A549 (cell line): ENCODE measurements at regions not wholly inside any gene's neighbourhood (a gene's known extent, or its start where the extent isn't known, plus 50 kb on each side); places are given as distances from the start of the nearest gene placed in this dataset.

Source experiments
- ATAC-seq, 2 experiments: fragments of 200-7000 bp in 1 of 2; fragments of >200 bp in 1 of 2; cut with Nextera tagmentation in 1 of 2; cut with Tn5 transposase in 1 of 2; 3 replicates each; pipeline versions ENCODE4 v1.8.0 to v1.9.1; 2018 to 2020; ENCODE audit warnings: mild to moderate bottlenecking in 1 of 2, moderate library complexity in 1 of 2
- CTCF ChIA-PET: fragments of 300-600 bp; sonication (Branson Sonifier 250); formaldehyde crosslinking; extraction: SDS; loops from one replicate; lab custom pipeline; 2021; ENCODE audit warnings: antibody characterized with exemption, inconsistent platforms; lab: Yijun Ruan, JAX
- POLR2A ChIA-PET: fragments of 350-600 bp; formaldehyde crosslinking; extraction: SDS; loops from one replicate; lab custom pipeline; 2021; ENCODE audit warnings: antibody characterized with exemption, inconsistent platforms; lab: Yijun Ruan, JAX
- DNase-seq, 2 experiments: peaks; one replicate each; pipeline versions ENCODE4 v3.0.0 to v3.0.0-alpha.2; 2011 to 2016; ENCODE audit warnings: low read depth in 1 of 2, low spot score in 1 of 2
- FAIRE-seq: peaks from 2 replicates; lab custom pipeline; 2011; peaks lifted over from hg19 to GRCh38; lab: Jason Lieb, UNC
- H3K27ac ChIP-seq, 2 experiments: fragments of >200 bp; sonication (Bioruptor Twin); formaldehyde crosslinking; 3 replicates each; pipeline ENCODE4 v1.5.1; 2016 to 2017
- H3K4me1 ChIP-seq: fragments of >200 bp; sonication (Bioruptor Twin); formaldehyde crosslinking; 3 replicates; pipeline ENCODE4 v1.6.1; 2016
- H3K4me2 ChIP-seq: fragments of >200 bp; sonication (Bioruptor Twin); formaldehyde crosslinking; 3 replicates; pipeline ENCODE4 v1.6.1; 2016
- H3K4me3 ChIP-seq: fragments of >200 bp; sonication (Bioruptor Twin); formaldehyde crosslinking; 3 replicates; pipeline ENCODE4 v1.5.1; 2016
- H3K9me3 ChIP-seq: fragments of >200 bp; sonication (Bioruptor Twin); formaldehyde crosslinking; 3 replicates; pipeline ENCODE4 v1.6.1; 2016
- CBX8 ChIP-seq: fragments of 200-600 bp; sonication (generic); IDR thresholded peaks from 2 replicates; pipeline ENCODE4 v1.6.1; 2016
- CHD2 ChIP-seq: fragments of 150-350 bp; IDR thresholded peaks from 2 replicates; pipeline ENCODE4 v1.6.1; 2014; ENCODE audit warnings: low read length; ENCODE audit not compliant: partially characterized antibody
- EHF ChIP-seq: fragments of 250-450 bp; sonication (Bioruptor Pico); IDR thresholded peaks from 2 replicates; pipeline ENCODE4 v1.5.0; 2020; ENCODE audit warnings: mild to moderate bottlenecking
- GATA3 ChIP-seq: IDR thresholded peaks from 2 replicates; pipeline ENCODE4 v1.6.1; 2012; ENCODE audit warnings: borderline replicate concordance
- HOXB13 ChIP-seq: fragments of 250-450 bp; sonication (Bioruptor Pico); IDR thresholded peaks from 2 replicates; pipeline ENCODE4 v1.5.0; 2020; ENCODE audit warnings: low read depth, mild to moderate bottlenecking, moderate library complexity
- JUN ChIP-seq, 2 experiments: fragments of >200 bp; sonication (Bioruptor Twin); formaldehyde crosslinking; IDR thresholded peaks; 2 replicates in 1 of 2; 3 replicates in 1 of 2; pipeline ENCODE4 v1.6.1; 2016 to 2017
- MAZ ChIP-seq: fragments of 150-350 bp; IDR thresholded peaks from 2 replicates; pipeline ENCODE4 v1.6.1; 2014; ENCODE audit warnings: antibody characterized with exemption, low read depth, low read length, borderline replicate concordance
- NFE2L2 ChIP-seq: fragments of 150-350 bp; conservative IDR thresholded peaks from 2 replicates; pipeline ENCODE4 v1.6.1; 2014; ENCODE audit warnings: low read length
- NPAS2 ChIP-seq: fragments of 250-450 bp; sonication (Bioruptor Pico); IDR thresholded peaks from 2 replicates; pipeline ENCODE4 v1.8.0; 2022; ENCODE audit warnings: mild to moderate bottlenecking, moderate library complexity, borderline replicate concordance
- NR3C1 ChIP-seq: fragments of >200 bp; sonication (Bioruptor Twin); formaldehyde crosslinking; IDR thresholded peaks from 3 replicates; pipeline ENCODE4 v1.6.1; 2017
- PBX3 ChIP-seq: IDR thresholded peaks from 2 replicates; pipeline ENCODE4 v1.6.1; 2012
- PHF8 ChIP-seq: fragments of 200-600 bp; sonication (generic); IDR thresholded peaks from 2 replicates; pipeline ENCODE4 v1.6.1; 2016; ENCODE audit warnings: low read depth, mild to moderate bottlenecking, antibody characterized with exemption, moderate library complexity, borderline replicate concordance
- RAD21 ChIP-seq, 2 experiments: fragments of >200 bp in 1 of 2; sonication (Bioruptor Twin) in 1 of 2; formaldehyde crosslinking in 1 of 2; IDR thresholded peaks in 1 of 2; conservative IDR thresholded peaks in 1 of 2; 2 replicates in 1 of 2; 3 replicates in 1 of 2; pipeline ENCODE4 v1.6.1; 2012 to 2018; ENCODE audit warnings: inconsistent platforms in 1 of 2
- RARB ChIP-seq: fragments of 250-450 bp; sonication (Bioruptor Pico); IDR thresholded peaks from 2 replicates; pipeline ENCODE4 v1.8.0; 2021; ENCODE audit warnings: mild to moderate bottlenecking, moderate library complexity
- RCOR1 ChIP-seq: fragments of 150-350 bp; IDR thresholded peaks from 2 replicates; pipeline ENCODE4 v1.6.1; 2014; ENCODE audit warnings: antibody characterized with exemption, low read length, low read depth
- RNF2 ChIP-seq: fragments of 200-600 bp; sonication (generic); IDR thresholded peaks from 2 replicates; pipeline ENCODE4 v1.6.1; 2016; ENCODE audit warnings: low read depth, mild to moderate bottlenecking, antibody characterized with exemption, moderate library complexity, borderline replicate concordance
- SREBF2 ChIP-seq: fragments of 450-650 bp; IDR thresholded peaks from 2 replicates; pipeline ENCODE4 v1.6.1; 2014; ENCODE audit warnings: mild to moderate bottlenecking, moderate library complexity
- TFCP2L1 ChIP-seq: fragments of 250-450 bp; sonication (Bioruptor Pico); IDR thresholded peaks from 2 replicates; pipeline ENCODE4 v1.5.0; 2021; ENCODE audit warnings: mild to moderate bottlenecking
- TP53 ChIP-seq: fragments of 250-450 bp; sonication (Bioruptor Pico); IDR thresholded peaks from 2 replicates; pipeline ENCODE4 v1.5.0; 2021; ENCODE audit warnings: mild to moderate bottlenecking, moderate library complexity
- WGBS: methylation state at CpG from one replicate; pipeline ENCODE4 v1.1.6; 2017; ENCODE audit errors: missing lambda C conversion rate; 5-methylcytosine and 5-hydroxymethylcytosine counted together

GRCh38 chr11:103749158-103749557, 287.3 kb upstream of the DDI1 start:
- TF ChIP-seq RAD21 (conservative IDR thresholded peaks at IDR 0.05 in 1 of 2, IDR thresholded peaks at IDR 0.05 in 1 of 2) (no peak), PBX3 (no peak), NPAS2 (CRISPR knock-in tag) (no peak)
- Histone ChIP-seq H3K4me3 (no peak overlapping the region), H3K9me3 (peaks cover 5% of the 10 kb centered on the region; the same call in 2 of the 3 replicates), H3K4me1 (no peaks in the 10 kb centered on the region), H3K4me2 (no peak overlapping the region), H3K27ac (no peak overlapping the region)
- no peak for DNase-seq
- CTCF ChIA-PET = no interaction called here
- no peak for FAIRE-seq
- ATAC-seq = no peak
- 47% methylated on average over 1 of the region's 1 CpG for WGBS
- POLR2A ChIA-PET = no interaction called here

- Histone ChIP-seq H3K9me3 (no peaks in the 10 kb centered on the region), H3K4me1 (no peaks in the 10 kb centered on the region), H3K4me3 (no peak overlapping the region), H3K27ac (no peak overlapping the region), H3K4me2 (no peak overlapping the region)
- ChIA-PET CTCF (no interaction called here), POLR2A (no interaction called here)
- DNase-seq (no peak), FAIRE-seq (no peak), ATAC-seq (no peak)
- TF ChIP-seq HOXB13 (CRISPR knock-in tag) (no peak), GATA3 (no peak), RCOR1 (no peak), NPAS2 (CRISPR knock-in tag) (no peak), RNF2 (no peak), CHD2 (no peak), EHF (CRISPR knock-in tag) (no peak), PHF8 (no peak), RARB (CRISPR knock-in tag) (no peak), TFCP2L1 (CRISPR knock-in tag) (no peak)
Measured at GRCh38 chr11:103768816-103769215, 267.6 kb upstream of the DDI1 start.

GRCh38 chr11:103773059-103773458, 263.4 kb upstream of the DDI1 start:
- no peaks in the 10 kb centered on the region for H3K9me3 ChIP-seq
- 90% methylated on average over 2 of the region's 2 CpGs for WGBS
- CTCF ChIA-PET = no interaction called here
- TF ChIP-seq PBX3 = no peak
- TF ChIP-seq TP53 (CRISPR knock-in tag) = no peak
- TF ChIP-seq, all 56 proteins: peak for 0
- H3K4me1 ChIP-seq = no peaks in the 10 kb centered on the region
- H3K27ac ChIP-seq = no peak overlapping the region
- POLR2A ChIA-PET = no interaction called here
- no peak overlapping the region for H3K4me3 ChIP-seq
- FAIRE-seq = no peak
- no peak for DNase-seq
- ATAC-seq = no peak
- H3K4me2 ChIP-seq = no peak overlapping the region

GRCh38 chr11:103773537-103773936, 262.9 kb upstream of the DDI1 start:
- H3K4me2 ChIP-seq = no peak overlapping the region
- ATAC-seq = no peak
- TF ChIP-seq CBX8 = no peak
- TF ChIP-seq NFE2L2 = no peak
- TF ChIP-seq JUN (IDR thresholded peaks at IDR 0.05) = no peak
- TF ChIP-seq NR3C1 = no peak
- TF ChIP-seq EHF (CRISPR knock-in tag) = no peak
- TF ChIP-seq SREBF2 = no peak
- no peak for TF ChIP-seq MAZ
- TF ChIP-seq, all 56 proteins: peak for 0
- DNase-seq (no peak), FAIRE-seq (no peak)
- ChIA-PET CTCF (no interaction called here), POLR2A (no interaction called here)
- 96% methylated on average over 11 of the region's 13 CpGs for WGBS
- H3K4me1 ChIP-seq = no peaks in the 10 kb centered on the region
- H3K9me3 ChIP-seq = no peaks in the 10 kb centered on the region
- H3K4me3 ChIP-seq = no peak overlapping the region
- no peak overlapping the region for H3K27ac ChIP-seq
